HG03135 (cell line): ENCODE measurements at regions not wholly inside any gene's neighbourhood (a gene's known extent, or its start where the extent isn't known, plus 50 kb on each side); places are given as distances from the start of the nearest gene placed in this dataset.
A peak's percentile ranks its signal among the peaks of the same experiment; 100 is the strongest.
"Not testable (repeated sequence)": the region's sequence is repeated elsewhere in the genome, so short reads cannot be mapped to it uniquely, and the experiment has no call there.

Experiments used
- ATAC-seq: cut with Tn5 transposase; IDR thresholded peaks from one replicate; pipeline ENCODE4 v1.9.1; 2021; ENCODE audit warnings: mild to moderate bottlenecking, moderate library complexity; ENCODE audit not compliant: unreplicated experiment

DNA sequence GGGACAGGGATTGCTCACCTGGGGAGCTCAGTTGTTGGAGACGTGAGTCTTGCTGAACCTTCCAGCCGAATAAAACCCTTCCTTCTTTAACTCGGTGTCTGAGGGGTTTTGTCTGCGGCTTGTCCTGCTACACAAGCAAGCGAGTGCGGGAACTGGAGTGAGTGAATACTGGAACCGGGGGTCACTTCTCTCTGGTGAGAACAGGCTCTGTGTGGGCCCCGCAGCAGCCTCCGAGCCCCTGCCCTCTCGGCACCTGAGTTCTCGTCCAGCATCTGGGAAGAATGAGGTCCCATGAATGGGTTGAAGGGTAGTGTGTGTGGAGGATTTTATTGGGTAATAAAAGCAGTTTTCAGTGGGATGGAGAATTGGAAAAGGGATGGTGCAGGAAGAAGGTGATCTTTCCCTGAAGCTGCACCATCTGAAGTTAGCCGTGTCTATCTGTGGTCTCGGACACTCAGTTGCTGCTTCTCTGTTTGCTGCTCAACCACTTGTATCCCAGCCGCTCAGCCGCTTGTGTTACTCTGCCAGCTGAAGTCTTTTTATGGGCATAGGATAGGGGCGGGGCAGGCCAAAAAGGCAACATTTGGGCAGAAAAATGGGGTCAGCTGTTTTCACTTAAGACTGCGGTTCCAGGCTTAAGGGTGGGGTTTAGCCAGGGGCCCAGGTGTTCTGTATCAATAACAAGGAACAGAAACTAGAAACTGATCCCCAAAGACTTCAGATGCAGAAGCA lies 450.6 kb upstream of the CAMK1G start:
- ATAC-seq: no peak

GRCh38 chr1:209134001-209134400 lies 449.5 kb upstream of the CAMK1G start:
- ATAC-seq: no peak

DNA sequence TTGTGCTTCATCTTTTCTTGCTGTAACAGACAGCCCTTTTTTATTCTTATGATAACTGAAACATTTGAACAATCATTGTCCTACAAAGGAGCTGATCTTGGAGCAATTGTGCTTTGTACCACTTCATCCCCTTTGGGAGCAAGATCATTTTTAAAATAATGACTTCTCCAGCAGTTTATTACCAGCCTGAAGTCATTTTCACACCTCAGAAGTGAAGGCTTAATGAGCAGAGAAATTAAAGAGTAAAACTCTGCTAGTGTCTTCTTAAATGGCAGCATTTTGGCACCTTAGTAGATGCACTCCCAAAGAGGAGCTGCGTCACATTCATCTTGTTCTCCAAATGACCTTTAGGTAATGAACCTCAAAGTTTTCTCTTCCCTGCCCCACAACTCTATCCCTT lies 439.6 kb upstream of the CAMK1G start:
- ATAC-seq: no peak

DNA sequence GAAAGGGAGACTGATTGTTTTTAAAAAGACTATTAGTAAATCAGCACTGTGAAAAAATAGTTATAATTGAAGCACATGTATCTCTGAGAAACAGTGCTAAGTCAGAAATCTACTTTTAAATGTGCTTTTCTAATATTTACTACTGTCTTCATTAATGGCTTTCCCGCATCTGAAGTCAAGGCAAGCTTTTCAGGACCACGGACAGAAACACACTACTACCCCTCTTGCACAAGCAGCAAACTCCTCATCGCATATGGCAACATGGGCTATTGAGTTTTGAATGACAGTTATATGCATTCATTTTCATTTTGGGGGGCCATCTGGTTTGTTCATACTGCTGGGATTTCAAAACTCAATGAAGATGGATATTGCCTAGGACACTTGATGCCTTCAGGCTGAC lies 433.4 kb upstream of the CAMK1G start:
- no peak for ATAC-seq

DNA sequence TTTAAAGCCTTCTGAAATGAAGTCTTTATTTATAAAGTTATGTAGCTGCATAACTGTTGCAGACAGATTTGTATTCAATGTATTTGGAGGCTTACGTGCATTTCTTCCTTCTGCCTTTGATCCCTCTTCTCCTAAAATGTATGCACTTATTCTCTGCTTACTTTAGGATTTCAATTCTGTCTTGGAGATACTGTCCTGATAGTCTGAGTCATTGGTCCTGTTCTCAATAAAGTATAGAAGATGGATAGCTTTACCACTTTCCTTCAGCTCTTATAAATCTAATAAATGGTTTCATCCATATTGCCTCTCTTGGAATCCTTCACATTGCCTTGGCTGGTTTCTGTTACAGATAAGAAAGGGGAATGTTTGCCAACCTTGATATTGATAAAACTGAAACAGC lies 430.1 kb upstream of the CAMK1G start:
- no peak for ATAC-seq

GRCh38 chr1:209154912-209155311 lies 428.6 kb upstream of the CAMK1G start:
- no peak for ATAC-seq

DNA sequence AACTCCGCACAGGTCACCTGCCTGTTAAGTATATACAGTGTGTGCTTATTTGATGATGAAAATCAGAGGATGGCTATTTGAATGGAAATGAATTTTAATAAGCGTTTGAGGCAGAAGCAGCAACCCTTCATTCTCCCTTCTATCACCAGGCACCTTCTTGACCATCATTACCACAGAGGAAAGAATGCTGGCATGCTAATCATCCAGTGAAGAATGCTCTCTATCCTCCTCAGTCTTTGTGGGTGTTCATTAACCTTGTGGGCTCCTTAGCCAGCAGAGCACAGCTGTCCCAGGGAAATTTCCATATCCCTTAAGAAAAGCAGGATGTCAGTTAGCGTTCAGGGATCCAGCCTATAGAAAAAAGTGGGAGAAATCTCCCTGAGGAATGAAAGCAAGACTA lies 428.0 kb upstream of the CAMK1G start:
- ATAC-seq: no peak

- no peak for ATAC-seq
Measured at GRCh38 chr1:209156991-209157390, 426.5 kb upstream of the CAMK1G start.

DNA sequence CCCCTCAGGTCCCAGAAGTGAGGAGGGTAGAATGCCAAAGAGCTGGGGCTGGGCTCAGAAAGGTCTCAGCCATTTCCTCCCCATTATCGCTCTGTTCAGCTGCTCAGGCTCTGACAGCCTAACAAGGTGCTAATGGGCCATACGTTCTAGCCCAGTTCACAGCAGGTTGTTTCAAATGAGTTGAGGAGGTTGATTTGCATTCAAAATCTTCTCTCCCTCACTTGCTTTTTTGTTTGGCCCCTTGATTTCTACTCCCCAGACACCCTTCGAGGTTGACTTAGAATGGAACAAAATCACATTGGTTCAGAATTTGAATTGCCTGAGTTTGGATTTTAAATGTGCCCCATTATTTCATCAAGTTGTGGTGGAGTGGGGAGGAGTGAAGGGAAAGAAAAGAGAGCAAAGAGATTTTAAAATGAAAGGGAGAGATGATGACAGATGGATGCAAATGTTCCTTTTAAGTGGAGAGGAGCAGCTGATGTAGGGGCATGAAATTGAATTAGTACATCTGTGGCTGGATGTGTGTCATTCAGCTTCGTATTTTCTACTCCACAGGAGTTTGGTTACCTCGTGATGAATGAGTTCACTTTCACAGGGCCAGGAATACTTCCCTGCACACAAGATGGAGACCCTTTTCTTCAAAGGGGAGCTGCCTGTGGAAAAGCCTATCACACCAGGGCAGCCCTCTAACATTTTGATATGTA lies 425.8 kb upstream of the CAMK1G start:
- no peak for ATAC-seq

DNA sequence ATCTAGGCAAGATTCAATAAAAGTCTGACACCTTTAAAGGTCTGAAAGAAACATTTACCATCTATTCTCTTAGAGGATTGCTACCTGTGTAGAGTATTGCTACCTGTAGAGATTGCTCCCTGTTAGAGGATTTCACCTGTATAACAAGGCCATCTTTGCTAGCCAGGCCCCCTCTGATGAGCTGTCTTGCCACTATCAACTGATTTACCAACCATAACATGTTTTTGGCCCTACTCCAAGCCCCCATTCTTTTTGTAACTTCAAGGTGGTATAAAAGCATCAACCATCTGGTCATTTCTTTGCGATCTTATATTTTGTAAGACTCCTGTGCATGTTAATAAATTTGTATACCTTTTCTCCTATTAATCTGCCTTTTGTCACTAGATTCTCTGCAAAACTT lies 424.7 kb upstream of the CAMK1G start:
- ATAC-seq: no peak

DNA sequence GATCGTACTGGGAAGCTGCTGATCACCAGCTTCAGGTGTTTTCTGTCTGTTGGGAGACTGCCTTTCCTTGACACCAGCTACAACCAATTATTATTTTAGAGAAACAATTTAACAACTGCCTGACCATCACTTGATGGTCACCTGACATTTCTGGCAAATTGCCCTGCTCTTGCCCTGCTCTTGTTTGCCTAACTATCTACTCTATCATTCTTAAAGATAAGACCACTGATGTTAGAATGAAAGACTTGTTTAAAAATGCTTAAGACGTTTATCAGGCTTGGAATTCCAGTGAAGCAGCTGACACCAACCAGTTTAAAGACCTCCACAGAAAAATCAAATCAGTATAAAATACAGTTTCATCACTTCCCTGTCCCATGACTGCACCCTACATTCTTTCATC lies 423.3 kb upstream of the CAMK1G start:
- no peak for ATAC-seq

DNA sequence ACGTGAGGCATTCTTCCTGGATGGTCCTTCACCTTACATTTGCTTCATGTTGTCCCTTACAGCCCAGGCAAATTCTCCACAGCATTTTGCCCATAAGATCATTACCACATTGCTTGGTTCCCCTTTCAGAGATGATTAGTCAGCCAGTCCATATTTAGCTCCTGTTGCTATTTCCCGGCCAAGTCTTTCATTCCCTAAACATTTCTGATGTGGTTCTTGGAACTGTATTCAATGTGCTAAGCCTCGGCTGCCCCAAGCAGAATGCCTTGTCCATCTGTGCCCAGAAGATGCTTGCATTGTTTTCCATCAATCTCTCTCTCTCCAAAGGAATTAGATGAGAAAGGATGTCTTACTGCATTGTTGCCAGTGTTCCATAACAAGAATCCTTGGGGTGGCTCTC lies 420.9 kb upstream of the CAMK1G start:
- no peak for ATAC-seq

DNA sequence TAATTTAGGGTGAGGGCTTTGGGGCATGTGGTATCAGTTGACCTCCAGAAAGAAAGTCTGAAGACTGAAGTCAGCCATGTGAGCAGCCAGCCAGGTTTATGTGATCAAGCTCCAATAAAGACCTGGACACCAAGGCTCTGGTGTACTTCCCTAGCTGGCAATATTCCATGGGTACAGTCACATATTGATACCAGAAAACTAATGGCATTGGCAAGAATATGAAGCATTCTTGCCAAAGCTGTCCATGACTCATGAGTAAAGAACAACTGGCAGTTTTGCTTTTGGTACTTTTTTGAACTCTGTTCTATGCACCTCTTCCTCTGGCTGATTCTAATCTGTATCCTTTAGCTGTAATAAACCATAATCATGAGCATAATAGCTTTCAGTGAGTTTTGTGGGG lies 415.3 kb upstream of the CAMK1G start:
- ATAC-seq: no peak

GRCh38 chr1:209171151-209171550 lies 412.4 kb upstream of the CAMK1G start:
- no peak for ATAC-seq

DNA sequence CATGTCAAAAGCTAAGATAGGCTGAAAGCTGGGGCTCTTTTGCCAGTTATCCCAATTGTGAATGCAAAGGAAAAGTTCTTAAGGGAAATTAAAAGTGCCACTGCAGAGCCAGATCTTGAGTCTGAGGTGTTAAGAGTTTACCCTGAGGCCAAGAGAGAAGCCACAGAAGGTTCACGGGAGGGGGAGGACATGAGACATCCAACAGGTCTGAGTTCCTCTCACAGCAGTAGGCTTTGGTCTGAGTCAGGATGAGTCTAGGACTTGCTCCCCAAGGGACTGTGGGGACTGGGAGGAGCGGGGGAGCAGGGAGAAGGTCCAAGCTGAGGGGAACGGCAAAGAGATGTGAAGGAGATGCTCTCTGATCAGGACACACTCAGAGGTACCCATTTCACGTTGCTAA lies 411.2 kb upstream of the CAMK1G start:
- no peak for ATAC-seq

DNA sequence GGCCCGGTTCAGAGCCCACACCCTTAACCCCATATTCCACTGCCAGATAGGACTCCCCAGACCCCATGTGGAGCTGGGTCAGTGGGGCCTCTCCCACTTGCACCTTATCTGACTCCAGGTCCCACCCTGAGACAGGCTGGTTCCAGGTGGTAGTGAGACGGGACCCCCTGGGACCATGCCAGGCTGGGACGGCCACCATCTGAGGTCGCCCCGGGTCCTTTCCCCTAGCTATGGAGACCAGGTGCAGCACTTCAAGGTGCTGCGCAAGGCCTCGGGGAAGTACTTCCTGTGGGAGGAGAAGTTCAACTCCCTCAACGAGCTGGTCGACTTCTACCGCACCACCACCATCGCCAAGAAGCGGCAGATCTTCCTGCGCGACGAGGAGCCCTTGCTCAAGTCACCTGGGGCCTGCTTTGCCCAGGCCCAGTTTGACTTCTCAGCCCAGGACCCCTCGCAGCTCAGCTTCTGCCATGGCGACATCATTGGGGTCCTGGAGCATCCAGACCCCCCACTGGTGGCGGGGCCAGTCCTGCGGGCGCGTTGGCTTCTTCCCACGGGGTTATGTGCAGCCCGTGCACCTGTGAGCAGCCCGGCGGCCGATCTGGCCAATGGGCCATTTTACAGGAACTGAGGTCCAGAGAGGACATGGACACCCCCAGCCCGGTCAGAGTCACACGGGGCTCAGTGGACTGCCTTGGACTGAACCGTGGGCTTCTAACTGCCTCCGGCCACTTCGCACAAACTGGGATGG lies 410.5 kb upstream of the CAMK1G start:
- not testable (repeated sequence) for ATAC-seq

GRCh38 chr1:209173796-209174195 lies 409.7 kb upstream of the CAMK1G start:
- not testable (repeated sequence) for ATAC-seq

DNA sequence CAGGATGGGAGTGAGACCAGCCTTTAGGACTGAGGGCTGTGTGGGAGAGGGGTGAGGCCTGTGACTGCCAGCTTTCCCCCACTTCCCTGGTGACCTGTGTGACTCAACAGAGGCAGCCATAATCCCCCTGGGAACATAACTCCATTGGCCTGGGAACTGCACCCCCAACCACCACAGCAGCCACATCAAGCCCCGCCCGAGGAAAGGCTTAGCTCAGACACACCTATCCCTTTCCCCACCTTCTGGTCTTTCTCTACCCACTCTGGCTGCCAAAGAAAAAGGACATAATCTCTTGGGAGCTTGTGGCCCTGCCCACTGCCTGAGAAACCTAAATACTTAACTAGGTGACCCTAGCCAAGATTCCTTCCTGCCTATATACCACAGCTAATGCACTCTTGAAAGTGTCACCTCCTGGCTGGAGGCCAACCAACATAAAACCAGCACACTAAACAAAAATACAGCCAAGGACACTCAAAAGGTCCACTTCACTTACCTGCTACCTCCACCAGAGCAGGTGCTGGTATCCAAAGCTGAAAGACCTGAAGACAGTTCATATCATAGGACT lies 406.6 kb upstream of the CAMK1G start:
- ATAC-seq: no peak

DNA sequence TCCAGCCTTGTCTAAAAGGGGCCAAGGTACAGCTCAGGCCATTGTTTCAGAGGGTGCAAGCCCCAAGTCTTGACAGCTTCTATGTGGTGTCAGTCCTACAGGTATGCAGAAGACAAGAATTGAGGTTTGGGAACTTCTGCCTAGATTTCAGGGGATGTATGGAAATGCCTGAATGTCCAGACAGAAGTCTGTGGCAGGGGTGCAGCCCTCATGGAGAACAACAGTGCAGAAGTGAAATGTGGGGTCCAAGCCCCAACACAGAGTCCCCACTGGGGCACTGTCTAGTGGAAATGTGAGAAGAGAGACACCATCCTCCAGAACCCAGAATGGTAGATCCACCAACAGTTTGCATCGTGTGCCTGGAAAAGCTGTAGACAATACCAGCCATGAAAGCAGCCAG lies 400.3 kb upstream of the CAMK1G start:
- no peak for ATAC-seq

DNA sequence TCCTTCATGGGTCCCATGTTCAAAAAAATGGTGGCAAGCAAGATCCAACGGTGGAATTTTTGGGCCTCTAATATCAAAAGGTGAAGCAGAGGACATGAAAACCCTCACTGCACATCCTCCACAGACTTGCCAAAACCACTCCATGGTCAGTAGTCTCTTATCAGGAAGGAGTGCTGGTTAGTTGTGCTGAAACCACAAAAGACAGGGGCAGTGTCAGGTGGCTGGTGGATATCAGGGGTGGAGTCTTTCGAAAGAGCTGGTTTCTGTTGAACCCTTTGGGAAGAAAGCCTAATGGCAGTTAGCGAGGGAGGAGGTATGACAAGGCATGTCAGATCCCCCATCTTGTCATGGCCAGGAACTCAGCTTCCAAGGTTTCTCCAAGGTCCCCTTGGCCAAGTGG lies 395.9 kb upstream of the CAMK1G start:
- no peak for ATAC-seq

DNA sequence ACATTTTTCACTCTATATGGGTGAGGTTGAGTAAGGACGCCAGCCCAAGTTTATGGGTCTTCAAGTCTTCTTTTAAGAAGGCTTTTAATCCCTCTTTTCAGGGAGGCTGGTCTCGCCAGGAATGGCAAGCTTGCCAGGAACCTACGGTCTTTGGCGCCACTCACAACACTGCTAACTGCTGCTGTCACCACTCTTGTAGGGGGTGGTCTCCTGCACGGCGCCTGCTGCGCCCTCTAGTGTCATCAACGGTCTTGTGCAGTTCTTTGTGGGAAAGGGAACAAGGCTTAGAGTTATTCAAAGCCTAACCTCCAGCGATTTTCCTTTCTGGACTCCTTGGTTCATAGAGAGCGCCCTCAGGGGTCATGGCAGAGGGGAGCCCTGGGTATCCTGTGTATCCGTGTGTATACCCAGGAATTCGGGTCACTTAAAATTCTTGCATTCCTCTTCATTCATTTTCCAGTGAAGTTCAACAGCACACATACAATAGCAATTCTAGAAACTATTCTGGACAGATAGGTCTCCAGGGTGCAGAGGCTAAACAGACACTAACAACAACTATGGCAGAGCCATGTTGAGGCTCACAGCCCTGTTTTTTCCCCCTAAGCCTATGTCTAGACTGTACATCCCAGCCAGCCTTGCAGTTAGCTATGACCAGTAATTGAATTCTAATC lies 392.8 kb upstream of the CAMK1G start:
- peak; percentile 79 for ATAC-seq
